ENCODE measurements at regions not wholly inside any gene's neighbourhood (a gene's known extent, or its start where the extent isn't known, plus 50 kb on each side); places are given as distances from the start of the nearest gene placed in this dataset.

DNA sequence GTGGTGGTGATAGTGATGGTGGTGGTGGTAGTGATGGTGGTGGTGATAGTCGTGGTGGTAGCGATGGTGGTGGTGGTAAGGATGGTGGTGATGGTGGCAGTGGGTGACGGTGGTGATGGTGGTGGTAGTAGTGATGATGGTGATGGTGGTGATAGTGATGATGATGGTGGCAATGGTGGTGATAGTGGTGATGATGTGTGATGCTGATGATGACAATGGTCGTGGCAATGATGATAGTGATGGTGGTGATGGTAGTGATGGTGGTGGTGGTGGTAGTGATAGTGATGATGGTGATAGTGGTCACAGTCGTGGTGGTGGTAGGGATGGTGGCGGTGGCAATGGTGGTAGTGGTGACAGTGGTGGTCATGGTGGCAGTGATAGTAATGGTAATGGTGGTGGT lies 243.9 kb upstream of the RAB6C start:
- Histone ChIP-seq H3K9me3 (no peaks in the 10 kb centered on the region), H3K4me3 (no peak overlapping the region), H3K27me3 (no peaks in the 10 kb centered on the region), H3K27ac (no peak overlapping the region), H3K36me3 (no peaks in the 10 kb centered on the region), H3K4me1 (no peaks in the 10 kb centered on the region)
- TF ChIP-seq POLR2AphosphoS5 (IDR thresholded peaks at IDR 0.05) = no peak
- no peak for TF ChIP-seq POLR2A (IDR thresholded peaks at IDR 0.05)
- no peak for TF ChIP-seq EP300 (IDR thresholded peaks at IDR 0.05)
- 87 to 97% methylated on average over 5 of the region's 6 CpGs for WGBS, 2 donors (ENCODE audit: low coverage in 1 of 2)
- ATAC-seq = no peak

DNA sequence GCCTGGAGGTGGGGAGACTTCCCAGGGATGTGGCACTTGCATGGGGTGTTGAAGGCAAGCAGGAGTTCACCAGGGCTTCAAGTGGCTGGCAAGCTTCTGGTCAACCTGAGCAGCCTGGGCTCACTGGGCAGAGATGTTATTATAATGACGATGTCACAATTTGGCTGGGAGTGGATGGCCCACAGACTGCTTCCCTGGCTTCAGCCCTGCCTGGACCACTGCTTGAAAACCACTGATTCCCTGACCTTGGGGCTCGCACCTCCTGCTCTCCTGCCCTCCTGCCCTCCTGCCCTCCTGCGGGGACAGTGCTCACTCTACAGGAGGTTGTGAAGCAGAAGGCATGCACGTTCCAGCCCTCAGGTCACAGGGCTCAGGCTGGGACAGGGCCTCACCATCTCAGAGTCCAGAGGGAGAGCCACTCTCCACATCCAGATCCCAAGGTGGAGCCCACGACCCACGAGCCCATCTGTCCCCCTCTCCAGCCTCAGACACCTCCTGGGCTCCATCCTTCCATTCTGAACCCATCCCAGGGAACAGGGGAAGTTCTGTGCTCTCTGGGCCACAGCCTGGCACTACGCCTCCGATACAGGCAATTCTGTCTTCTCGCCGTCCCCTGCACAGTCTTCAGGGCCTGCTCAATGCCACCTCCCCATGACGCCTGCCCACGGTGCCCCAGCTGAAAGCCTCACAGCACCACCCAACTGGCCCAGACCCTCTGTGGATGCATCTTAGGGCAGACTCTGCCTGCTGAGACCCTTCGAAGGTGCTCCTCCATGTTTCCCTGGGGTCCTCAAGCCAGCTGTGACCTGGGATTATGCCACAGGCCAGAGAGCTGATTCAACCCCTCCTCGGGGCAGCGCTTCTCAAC lies 241.6 kb upstream of the RAB6C start:
- no peak for ATAC-seq
- 79 to 80% methylated on average over 2 to 6 of the region's 15 CpGs for WGBS, 2 donors (ENCODE audit: low coverage in 1 of 2)

GRCh38 chr2:129738799-129739198 lies 240.7 kb upstream of the RAB6C start:
- H3K9me3 ChIP-seq = no peaks in the 10 kb centered on the region
- H3K4me1 ChIP-seq = no peaks in the 10 kb centered on the region
- WGBS, 2 donors (ENCODE audit: low coverage in 1 of 2) = 83 to 95% methylated on average over 2 to 6 of the region's 16 CpGs
- TF ChIP-seq CTCF (IDR thresholded peaks at IDR 0.05) (no peak), POLR2AphosphoS5 (IDR thresholded peaks at IDR 0.05) (no peak), EP300 (IDR thresholded peaks at IDR 0.05) (no peak), POLR2A (IDR thresholded peaks at IDR 0.05) (no peak)
- H3K27me3 ChIP-seq = no peaks in the 10 kb centered on the region
- H3K36me3 ChIP-seq = no peaks in the 10 kb centered on the region
- no peak overlapping the region for H3K4me3 ChIP-seq
- H3K27ac ChIP-seq = no peak overlapping the region
- no peak for ATAC-seq

More for the DNA sequence above, 241.6 kb upstream of the RAB6C start:
- Histone ChIP-seq H3K27me3 (no peaks in the 10 kb centered on the region), H3K36me3 (no peaks in the 10 kb centered on the region), H3K4me1 (no peaks in the 10 kb centered on the region), H3K27ac (no peak overlapping the region), H3K9me3 (no peaks in the 10 kb centered on the region), H3K4me3 (no peak overlapping the region)
- TF ChIP-seq EP300 (IDR thresholded peaks at IDR 0.05) = no peak
- TF ChIP-seq POLR2A (IDR thresholded peaks at IDR 0.05) = no peak
- no peak for TF ChIP-seq POLR2AphosphoS5 (IDR thresholded peaks at IDR 0.05)
- TF ChIP-seq CTCF (IDR thresholded peaks at IDR 0.05) = no peak

DNA sequence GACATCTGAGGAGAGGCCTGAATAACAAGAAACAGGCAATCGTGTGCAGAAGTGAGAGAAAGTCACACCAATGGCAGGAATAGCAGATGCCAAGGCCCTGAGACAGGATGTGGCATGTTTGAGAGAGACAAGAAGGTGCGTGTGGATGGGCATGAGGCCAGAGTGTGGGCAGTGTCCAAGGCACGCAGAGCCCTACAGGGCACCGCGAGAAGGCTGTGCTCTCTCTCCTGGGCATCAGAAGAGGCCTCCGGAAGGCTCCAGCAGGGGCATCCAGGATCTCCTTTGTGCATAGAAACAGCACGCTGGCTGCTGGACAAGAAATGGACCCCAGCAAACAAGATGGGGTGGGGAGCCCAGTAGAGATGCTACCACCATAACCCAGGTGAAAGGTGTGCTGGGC lies 239.0 kb upstream of the RAB6C start:
- Histone ChIP-seq H3K27ac (no peak overlapping the region), H3K4me1 (no peaks in the 10 kb centered on the region), H3K4me3 (no peak overlapping the region), H3K9me3 (no peaks in the 10 kb centered on the region), H3K36me3 (no peaks in the 10 kb centered on the region), H3K27me3 (no peaks in the 10 kb centered on the region)
- no peak for TF ChIP-seq POLR2AphosphoS5 (IDR thresholded peaks at IDR 0.05)
- no peak for TF ChIP-seq EP300 (IDR thresholded peaks at IDR 0.05)
- TF ChIP-seq CTCF (IDR thresholded peaks at IDR 0.05) = no peak
- no peak for TF ChIP-seq POLR2A (IDR thresholded peaks at IDR 0.05)
- WGBS, 2 donors (ENCODE audit: low coverage in 1 of 2) = 78 to 84% methylated on average over 5 to 7 of the region's 7 CpGs
- ATAC-seq = no peak

GRCh38 chr2:129741165-129741564 lies 238.3 kb upstream of the RAB6C start:
- no peaks in the 10 kb centered on the region for H3K27me3 ChIP-seq
- 86 to 100% methylated on average over 4 to 7 of the region's 7 CpGs for WGBS, 2 donors (ENCODE audit: low coverage in 1 of 2)
- H3K4me1 ChIP-seq = no peaks in the 10 kb centered on the region
- no peaks in the 10 kb centered on the region for H3K36me3 ChIP-seq
- H3K9me3 ChIP-seq = no peaks in the 10 kb centered on the region
- H3K4me3 ChIP-seq = no peak overlapping the region
- TF ChIP-seq POLR2AphosphoS5 (IDR thresholded peaks at IDR 0.05) (no peak), POLR2A (IDR thresholded peaks at IDR 0.05) (no peak), EP300 (IDR thresholded peaks at IDR 0.05) (no peak), CTCF (IDR thresholded peaks at IDR 0.05) (no peak)
- H3K27ac ChIP-seq = no peak overlapping the region
- ATAC-seq = no peak

Data from gastroesophageal sphincter (tissue), 4 donors.